ENCODE measurements at regions not wholly inside any gene's neighbourhood (a gene's known extent, or its start where the extent isn't known, plus 50 kb on each side); places are given as distances from the start of the nearest gene placed in this dataset.
A peak's percentile ranks its signal among the peaks of the same experiment; 100 is the strongest.

DNA sequence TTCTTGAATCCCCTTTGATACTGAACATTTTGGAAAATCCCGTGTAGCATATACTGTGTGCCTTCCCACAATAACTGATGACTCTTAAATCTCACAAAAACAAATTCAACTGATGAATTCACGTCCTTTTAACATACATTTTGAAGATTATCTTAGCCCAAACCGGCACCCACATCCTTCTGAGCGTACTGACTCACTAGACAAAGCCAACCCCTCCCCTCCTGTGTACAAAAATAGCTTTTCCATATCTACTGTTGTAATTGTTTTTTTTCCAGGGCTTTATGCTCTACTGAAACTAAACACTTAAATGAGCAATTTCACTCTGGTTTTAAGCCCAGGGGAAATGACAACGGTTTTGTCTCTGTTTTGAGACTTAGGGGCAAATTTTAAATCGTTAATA, 109.4 kb upstream of the ATF7IP start:
- DNase-seq (ENCODE audit: low spot score), result peak; percentile 46

- peak; percentile 60 for DNase-seq (ENCODE audit: low spot score)
Measured at GRCh38 chr12:14256555-14257169, 108.8 kb upstream of the ATF7IP start.

DNA sequence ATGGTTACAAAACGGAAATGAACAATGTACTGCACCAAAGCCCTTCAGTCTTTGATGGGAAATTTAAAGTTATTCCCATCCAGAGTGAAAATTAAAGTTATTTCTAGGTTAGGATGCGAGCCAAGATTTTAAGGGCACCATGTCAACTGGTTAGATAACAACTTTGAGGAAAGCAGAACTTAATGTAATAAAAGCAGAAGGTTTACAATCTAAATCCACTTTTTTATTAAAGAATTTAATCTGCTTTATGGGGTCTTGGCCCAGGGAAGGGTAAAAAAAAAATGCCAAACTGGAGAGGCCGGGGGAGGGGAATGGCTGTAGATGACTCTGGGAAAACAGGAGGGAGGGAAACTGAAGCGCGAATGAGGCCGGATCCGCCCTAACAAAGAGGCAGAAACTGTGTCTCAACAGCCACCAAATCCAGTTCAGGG, 108.2 kb upstream of the ATF7IP start:
- DNase-seq (ENCODE audit: low spot score), result no peak

- peak; percentile 87 for DNase-seq (ENCODE audit: low spot score)
Measured at GRCh38 chr12:14257734-14258574, 107.5 kb upstream of the ATF7IP start.

- DNase-seq (ENCODE audit: low spot score), result no peak
Measured at GRCh38 chr12:14258575-14258940, 106.9 kb upstream of the ATF7IP start.

GRCh38 chr12:14259481-14260010, 105.9 kb upstream of the ATF7IP start:
- no peak for DNase-seq (ENCODE audit: low spot score)

DNA sequence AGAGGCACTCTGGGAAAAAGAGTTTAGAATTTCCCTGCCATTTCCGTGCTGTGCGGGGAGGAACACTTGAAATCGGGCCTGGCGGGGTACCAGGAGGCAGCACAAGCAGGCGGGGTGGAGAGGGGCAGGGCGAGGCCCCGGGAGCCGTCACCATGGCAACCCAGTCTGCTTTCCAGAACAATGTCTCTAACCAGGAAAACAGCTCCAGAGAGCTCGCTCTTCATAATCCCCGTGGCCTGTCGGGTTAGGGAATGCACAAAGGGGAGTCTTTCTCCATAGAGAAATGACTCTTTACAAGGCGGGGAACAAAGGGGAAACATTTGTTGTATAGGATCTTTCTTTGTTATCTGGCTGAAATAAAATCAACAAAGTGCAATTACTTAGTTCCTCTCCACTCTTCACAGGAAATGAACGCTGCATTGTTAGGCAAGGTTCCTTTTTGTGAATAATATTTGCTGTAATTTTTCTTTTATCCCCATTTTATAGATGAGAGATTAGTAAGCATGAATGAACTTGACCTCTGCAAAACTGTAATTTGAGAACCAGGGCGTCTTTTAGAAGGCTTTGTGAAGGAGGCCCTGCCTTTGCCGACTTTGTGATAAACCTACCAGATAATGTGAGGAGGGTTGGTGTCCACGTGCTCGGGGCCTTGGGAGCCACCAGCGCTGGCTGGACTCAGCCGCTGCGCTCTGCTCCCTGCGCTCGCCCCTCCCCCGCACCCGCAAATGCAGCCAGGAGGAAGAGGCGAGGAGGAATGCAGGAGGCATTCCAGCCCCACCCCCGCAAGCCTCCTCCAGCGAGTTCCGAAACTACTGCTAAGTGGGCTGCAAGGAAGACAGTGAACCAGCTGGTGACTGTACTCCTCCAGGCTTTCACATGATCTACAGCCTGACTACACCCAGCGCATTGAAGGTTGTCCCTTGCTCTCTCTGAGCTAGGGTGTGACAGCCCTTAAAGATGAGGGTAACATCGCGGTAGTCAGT, 105.2 kb upstream of the ATF7IP start:
- peak; percentile 85 for DNase-seq (ENCODE audit: low spot score)

DNA sequence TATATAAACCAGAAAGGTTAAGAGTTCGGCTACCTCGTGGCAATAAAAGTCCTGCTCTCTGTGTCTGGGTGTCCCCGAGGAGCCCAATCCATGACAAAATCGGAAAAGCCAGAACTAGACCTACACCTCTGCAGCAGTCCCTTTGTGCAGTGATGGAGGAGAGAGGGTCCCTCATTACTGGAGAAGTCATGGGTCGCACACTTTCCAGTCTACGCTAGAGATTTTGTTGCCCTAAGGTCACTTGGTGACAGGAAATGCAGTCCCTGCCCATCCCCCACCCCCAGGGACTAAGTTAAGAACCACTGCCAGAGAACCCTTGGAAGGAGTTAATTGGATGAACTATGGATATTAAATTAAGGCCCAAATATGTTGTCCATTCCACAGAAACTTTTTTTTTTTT, 104.4 kb upstream of the ATF7IP start:
- DNase-seq (ENCODE audit: low spot score), result no peak

DNA sequence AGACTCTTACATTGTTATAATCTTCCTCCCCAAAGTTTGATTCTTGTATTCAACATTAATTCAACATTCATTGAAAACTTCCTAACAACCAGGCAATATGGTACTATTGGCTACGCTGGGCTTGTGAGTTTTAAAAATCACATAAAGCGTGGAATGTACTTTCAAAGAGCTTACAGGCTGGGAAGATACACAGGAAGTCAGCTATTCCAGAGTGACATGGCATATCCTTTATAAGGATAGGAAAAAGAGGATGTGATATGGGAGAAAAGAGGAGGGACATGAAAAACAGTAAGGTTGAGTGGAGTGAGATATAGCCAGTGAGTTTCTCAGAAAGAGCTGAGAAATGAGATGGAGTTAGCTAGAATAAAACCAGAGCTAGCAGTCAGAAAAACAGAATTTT, 103.6 kb upstream of the ATF7IP start:
- DNase-seq (ENCODE audit: low spot score), result no peak

DNA sequence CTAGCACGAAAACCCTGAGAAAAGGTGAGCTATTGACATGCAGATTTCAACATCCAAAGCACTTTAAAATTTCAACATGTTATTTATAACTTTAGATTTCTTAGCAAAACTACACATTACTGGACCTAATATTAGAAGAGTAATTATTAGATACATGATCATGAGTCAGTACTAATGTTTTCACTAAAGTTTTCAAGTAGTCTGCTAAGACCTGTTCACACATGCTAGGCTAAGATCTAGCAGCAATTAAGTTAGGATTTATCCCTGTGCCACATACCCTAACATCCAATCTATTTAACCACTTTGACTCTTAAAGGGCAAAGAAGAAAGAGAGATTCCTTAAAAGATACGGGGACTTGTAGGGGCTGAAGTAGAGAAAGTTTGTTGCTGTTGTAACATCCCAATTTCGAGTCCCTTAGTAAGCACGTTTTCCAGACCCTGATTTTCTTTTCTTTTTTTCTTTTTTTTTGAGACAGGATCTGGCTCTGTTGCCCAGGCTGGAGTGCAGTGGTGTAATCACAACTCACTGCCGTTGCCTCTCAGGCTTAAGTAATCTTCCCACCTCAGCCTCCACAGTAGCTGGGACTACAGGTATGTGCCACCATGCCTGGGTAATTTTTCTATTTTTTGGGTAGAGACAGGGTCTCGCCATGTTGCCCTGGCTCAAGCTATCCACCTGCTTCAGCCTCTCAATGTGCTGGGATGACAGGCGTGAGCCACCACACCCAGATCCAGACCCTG, 102.5 kb upstream of the ATF7IP start:
- no peak for DNase-seq (ENCODE audit: low spot score)

- no peak for DNase-seq (ENCODE audit: low spot score)
Measured at GRCh38 chr12:14263742-14264141, 101.7 kb upstream of the ATF7IP start.

DNA sequence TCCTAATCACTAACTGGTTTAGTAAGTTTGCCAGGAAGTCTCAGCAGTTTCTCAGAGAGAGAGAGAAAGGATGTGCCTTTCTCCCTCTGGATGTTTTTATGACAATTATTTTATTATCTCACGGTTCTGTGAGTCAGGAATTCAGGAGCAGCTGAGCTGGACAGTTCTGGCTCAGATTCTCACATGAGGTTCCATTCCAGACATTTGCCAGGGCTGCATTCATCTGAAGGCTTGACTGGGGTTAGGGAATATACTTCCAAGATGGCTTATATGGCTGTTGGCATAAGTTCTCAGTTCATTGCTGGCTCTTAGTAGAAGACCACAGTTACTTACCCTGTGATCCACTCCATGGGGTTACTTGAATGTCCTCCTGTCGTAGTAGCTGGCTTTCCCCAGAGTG, 101.2 kb upstream of the ATF7IP start:
- no peak for DNase-seq (ENCODE audit: low spot score)

DNA sequence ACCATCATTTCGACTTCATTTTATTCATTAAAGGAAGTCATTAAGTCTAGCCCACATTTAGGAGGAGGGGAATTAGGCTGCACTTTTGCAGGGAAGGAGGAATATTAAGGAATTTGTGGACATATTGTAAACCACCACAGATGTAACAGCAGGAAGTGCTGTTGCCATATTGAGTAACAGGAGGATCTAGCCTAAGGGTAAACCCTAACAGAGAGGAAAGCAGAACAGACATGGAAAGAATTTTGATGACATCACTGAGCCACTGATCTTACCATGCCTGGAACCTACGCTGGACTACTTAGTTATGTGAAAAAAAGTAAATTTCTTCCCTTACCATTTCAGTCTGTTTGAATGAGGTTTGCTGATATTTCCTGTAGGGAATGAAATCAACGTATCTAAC, 100.7 kb upstream of the ATF7IP start:
- DNase-seq (ENCODE audit: low spot score), result no peak

DNA sequence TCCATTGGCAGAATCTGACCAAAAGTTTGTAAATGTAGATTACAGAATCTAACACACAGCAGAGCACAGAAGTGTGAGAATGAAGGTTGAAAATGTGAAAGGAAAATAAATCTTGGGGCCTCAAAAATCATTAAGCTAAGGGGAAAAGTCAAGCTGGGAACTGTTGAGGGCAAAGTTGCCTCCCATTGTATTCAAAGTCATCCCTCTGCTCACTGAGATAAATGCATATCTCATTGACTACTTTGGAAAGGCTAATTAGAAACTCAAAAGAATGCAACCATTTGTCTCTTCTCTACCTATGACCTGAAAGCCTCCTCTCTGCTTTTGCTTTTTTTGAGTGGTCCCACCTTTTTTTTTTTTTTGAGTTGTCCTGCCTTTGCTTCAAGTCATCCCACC, 97.4 kb upstream of the ATF7IP start:
- DNase-seq (ENCODE audit: low spot score), result no peak

- DNase-seq (ENCODE audit: low spot score), result no peak
Measured at GRCh38 chr12:14270392-14270791, 95.1 kb upstream of the ATF7IP start.

DNA sequence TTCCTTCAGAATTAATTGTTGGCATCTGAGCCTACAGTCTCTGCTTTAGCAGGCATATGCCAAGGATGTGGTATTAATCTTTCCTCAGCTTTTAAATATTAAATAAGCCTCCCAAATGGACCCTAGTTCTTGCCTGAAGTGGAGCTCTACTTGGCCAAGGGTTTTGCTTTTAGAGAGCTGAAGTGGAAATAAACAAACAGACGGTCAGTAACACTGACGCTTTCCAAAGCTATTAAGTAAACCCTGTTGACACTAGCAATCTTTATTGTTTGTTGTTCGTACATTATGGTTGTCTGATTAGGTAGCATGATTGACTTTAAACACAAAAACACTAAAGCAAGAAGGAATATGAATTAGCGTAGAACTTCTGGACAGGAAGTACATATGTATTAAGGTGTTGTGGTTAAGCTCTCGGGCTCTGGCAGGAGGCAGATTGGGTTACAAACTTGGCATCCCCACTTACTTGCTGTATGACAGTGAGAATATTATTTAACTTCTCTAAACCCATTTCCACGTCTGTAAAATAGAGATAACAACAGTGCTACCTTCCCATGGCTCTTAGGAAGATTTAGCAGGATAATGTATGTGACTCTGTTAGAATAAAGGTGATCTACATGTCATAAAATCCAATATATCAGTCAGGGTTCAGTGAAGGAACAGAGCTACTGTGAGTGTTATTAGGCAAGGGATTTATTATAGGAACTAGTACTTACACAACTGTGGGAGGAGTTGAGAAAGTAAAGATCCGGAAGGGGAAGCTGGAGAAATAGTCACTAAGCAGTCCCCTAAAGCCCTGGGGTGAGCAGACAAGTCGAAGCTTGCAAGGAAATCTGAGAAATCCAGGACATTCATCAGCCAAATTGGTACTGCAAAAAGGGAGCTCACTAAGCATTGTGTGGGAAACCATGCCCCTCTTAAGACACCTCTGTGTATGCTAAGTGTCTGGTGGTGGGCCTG, 92.2 kb upstream of the ATF7IP start:
- no peak for DNase-seq (ENCODE audit: low spot score)

DNA sequence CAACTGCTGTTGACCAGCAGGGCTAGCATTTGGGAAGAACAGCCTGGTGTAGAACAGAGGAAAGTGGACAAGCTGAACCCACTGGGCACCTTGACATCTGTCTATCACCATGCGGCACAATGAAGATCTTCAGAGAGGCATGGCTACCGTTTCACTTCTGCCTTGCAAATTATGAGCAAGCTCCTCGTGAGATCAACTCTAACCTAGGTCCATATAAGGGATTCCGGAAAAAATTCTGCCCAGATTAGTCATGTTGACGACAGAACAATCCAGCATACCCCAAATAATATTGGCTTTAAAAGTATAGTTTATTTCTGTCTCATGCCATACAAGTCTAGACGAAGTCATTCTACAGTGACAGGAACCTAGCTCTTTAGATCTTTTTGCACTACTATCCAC, 91.6 kb upstream of the ATF7IP start:
- DNase-seq (ENCODE audit: low spot score), result peak; percentile 28

DNA sequence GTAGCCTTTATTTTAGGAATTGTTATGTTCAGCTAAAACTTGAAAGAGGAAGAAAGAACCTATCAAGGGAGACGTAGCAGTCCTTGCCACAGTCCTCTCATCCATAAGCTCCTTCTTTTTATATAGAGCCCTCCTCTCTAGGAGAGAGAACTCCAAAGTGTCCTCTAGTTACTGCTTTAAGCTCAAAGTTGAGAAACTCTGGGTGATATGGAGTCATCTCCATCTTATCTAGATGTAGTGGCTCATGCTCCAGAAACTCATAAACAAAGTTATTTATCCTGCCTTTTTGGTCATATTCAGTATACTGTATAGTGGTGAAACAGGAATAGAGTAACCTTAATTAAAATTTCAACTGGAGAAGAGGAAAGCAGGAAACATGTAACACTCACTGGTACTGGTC, 90.4 kb upstream of the ATF7IP start:
- no peak for DNase-seq (ENCODE audit: low spot score)

DNA sequence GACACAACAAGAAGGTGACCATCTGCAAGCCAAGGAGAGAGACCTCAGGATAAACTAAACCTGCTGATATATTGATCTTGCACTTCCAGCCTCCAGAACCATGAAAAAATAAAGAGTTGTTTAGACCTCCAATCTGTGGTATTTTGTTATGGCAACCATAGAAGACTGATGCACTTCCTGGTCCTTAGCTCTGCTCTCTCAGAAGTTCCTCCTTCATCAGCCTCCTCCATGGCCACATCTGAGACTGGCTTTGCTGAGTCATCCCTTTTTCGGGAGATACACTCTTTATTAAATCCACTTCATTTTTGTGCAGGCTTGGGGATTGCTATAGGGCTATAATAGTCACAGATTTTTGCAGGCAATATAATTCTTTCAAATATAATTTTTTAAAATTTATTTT, 89.6 kb upstream of the ATF7IP start:
- DNase-seq (ENCODE audit: low spot score), result no peak

DNA sequence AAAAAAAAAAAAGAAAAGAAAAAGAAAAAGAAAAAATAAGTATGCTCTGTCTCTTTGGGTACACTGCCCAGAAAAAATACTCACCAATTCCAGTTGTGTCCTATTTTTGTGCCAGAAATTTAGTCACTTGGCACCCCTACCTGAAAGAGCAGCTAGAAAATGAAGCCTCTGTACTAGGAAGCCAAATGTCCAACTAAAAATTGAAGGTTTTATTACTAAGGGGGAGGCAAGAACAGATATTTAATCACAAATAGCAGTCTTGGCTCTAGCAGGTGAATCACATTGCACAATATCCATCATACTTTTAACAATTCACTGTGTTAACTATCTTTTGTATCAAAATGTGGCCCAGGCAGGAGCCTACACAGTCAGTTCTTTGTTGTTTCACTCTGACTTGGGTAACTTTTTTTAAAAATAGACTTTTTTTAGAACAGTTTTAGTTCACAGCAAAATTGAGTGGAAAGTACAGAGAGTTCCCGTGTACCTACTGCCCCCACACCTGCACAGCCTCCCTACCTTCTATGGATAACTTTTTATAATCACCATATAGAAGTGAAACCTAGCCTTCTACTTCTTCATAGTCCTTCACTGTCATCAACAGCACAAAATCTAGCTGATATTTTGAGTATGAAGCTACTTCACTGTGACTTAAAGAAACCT, 87.1 kb upstream of the ATF7IP start:
- DNase-seq (ENCODE audit: low spot score), result no peak
